ENCODE measurements at regions not wholly inside any gene's neighbourhood (a gene's known extent, or its start where the extent isn't known, plus 50 kb on each side); places are given as distances from the start of the nearest gene placed in this dataset.

- TF ChIP-seq CTCF (IDR thresholded peaks at IDR 0.05) (no peak), POLR2A (IDR thresholded peaks at IDR 0.05) (no peak)
Measured at GRCh38 chr5:88407341-88407740, 138.7 kb upstream of the TMEM161B start.
